Effector memory CD4-positive, alpha-beta T cell (primary cell): ENCODE measurements at regions not wholly inside any gene's neighbourhood (a gene's known extent, or its start where the extent isn't known, plus 50 kb on each side); places are given as distances from the start of the nearest gene placed in this dataset.
"Not testable (repeated sequence)": the region's sequence is repeated elsewhere in the genome, so short reads cannot be mapped to it uniquely, and the experiment has no call there.

ENCODE experiments used
- DNase-seq, 3 donors: peaks; one replicate each; pipeline ENCODE4 v3.0.0-alpha.2; 2020
- H3K27ac ChIP-seq: 2 replicates; pipeline ENCODE4 v1.7.0; 2013; ENCODE audit warnings: mild to moderate bottlenecking, low read length, moderate library complexity; ENCODE audit not compliant: insufficient read depth, poor library complexity, severe bottlenecking
- H3K27me3 ChIP-seq: replicated peaks from 2 replicates; pipeline ENCODE4 v1.7.0; 2013; ENCODE audit warnings: mild to moderate bottlenecking, low read length; ENCODE audit not compliant: insufficient read depth, control insufficient read depth, poor library complexity, severe bottlenecking
- H3K36me3 ChIP-seq: 2 replicates; pipeline ENCODE4 v1.7.0; 2013; ENCODE audit warnings: mild to moderate bottlenecking, low read length, moderate library complexity; ENCODE audit not compliant: control insufficient read depth, insufficient read depth
- H3K4me1 ChIP-seq: 2 replicates; pipeline ENCODE4 v1.7.0; 2013; ENCODE audit warnings: low read length, mild to moderate bottlenecking; ENCODE audit not compliant: control insufficient read depth, insufficient read depth, poor library complexity, severe bottlenecking
- H3K4me3 ChIP-seq: 2 replicates; pipeline ENCODE4 v1.7.0; 2013; ENCODE audit warnings: low read length, low read depth, mild to moderate bottlenecking; ENCODE audit not compliant: insufficient read depth, poor library complexity, severe bottlenecking
- H3K9me3 ChIP-seq: 2 replicates; pipeline ENCODE4 v1.7.0; 2013; ENCODE audit warnings: mild to moderate bottlenecking, low read length, moderate library complexity; ENCODE audit not compliant: control insufficient read depth

DNA sequence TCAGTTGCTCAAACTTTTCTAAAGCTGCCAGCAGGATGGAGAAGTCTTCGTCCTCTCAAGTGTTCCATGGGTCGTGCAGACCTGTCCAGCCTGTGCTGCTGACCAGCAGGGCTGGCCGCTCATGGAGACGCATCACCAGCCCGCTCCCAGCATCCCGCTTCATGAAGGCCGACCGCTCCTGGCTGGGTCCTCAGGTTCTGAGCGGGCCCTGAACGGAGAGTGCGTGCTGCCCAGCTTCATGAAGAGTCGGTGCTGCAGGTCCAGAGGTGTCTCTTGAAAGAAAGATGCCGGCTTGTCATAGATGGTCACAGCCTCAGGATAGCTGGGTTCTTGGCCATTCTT lies 75.8 kb upstream of the KCNAB1 start:
- Histone ChIP-seq H3K27me3 (no peaks in the 10 kb centered on the region), H3K27ac (no peak overlapping the region), H3K4me3 (no peak overlapping the region)

DNA sequence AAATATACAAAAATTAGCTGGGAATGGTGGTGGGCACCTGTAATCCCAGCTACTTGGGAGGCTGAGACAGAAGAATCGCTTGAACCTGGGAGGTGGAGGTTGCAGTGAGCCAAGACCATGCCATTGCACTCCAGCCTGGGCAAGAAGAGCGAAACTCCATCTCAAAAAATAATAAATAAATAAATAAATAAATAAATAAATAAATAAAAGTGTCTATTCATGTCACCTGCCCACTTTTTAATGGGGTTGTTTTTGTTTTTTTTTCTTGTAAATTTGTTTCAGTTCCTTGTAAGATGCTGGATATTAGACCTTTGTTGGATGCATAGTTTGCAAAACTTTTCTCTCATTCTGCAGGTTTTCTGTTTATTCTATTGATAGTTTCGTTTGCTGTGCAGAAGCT lies 71.9 kb upstream of the KCNAB1 start:
- not testable (repeated sequence) for H3K36me3 ChIP-seq, H3K27me3 ChIP-seq, H3K27ac ChIP-seq, H3K4me3 ChIP-seq, DNase-seq, H3K9me3 ChIP-seq, H3K4me1 ChIP-seq

More for the DNA sequence above, 75.8 kb upstream of the KCNAB1 start:
- Histone ChIP-seq H3K9me3 (no peaks in the 10 kb centered on the region), H3K36me3 (no peaks in the 10 kb centered on the region), H3K4me1 (no peaks in the 10 kb centered on the region)
- no peak for DNase-seq

DNA sequence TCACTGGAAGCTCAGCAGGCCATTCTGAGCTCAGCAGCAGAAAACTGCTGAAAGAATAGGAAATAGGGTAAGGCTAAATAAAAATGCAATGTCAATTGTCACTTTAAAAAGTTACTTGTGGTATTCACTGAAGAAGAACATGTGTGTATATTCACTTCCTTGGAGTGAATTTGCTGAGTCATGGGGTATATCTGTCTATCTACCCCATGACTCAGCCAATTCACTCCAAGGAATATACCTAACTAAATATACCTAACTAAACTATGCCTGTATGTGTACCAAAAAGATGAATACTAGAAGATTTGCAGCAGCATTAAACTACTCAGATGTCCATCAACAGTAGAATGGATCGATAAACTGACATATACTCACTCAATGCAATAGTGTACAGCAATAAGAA lies 69.5 kb upstream of the KCNAB1 start:
- no peak for DNase-seq
- H3K27me3 ChIP-seq = no peaks in the 10 kb centered on the region
- H3K4me1 ChIP-seq = no peaks in the 10 kb centered on the region
- no peaks in the 10 kb centered on the region for H3K36me3 ChIP-seq
- H3K9me3 ChIP-seq = no peaks in the 10 kb centered on the region
- H3K27ac ChIP-seq = no peak overlapping the region
- H3K4me3 ChIP-seq = no peak overlapping the region

DNA sequence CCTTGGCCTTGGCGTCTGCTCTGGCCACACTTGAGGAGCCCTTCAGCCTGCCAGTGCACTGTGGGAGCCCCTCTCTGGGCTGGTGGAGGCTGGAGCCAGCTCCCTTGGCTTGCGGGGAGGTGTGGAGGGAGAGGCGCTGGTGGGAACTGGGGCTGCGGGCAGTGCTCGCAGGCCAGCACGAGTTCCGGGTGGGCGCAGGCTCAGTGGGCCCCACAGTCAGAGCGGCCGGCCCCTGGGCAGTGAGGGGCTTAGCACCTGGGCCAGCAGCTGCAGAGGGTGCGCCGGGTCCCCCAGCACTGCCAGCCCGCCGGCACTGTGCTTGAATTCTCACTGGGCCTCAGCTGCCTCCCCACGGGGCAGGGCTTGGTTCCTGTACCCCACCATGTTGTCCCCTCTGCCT lies 68.7 kb upstream of the KCNAB1 start:
- Histone ChIP-seq H3K9me3 (no peaks in the 10 kb centered on the region), H3K27ac (no peak overlapping the region), H3K4me3 (no peak overlapping the region), H3K27me3 (no peaks in the 10 kb centered on the region), H3K4me1 (no peaks in the 10 kb centered on the region), H3K36me3 (no peaks in the 10 kb centered on the region)
- DNase-seq = no peak

DNA sequence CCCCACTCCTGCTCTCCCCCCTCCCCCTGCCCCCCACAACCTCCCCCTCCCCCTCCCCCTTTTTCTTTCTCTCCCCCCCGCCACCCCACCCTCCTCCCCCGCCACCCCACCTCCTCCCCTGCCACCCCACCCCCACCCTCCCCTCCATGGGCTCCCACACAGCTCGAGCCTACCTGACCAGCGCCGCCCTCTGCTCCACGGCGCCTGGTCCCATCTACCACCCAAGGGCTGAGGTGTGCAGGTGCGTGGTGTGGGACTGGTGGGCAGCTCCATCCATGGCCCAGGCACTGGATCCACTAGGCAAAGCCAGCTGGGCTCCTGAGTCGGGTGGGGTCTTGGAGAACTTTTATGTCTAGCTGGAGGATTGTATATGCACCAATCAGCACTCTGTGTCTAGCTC lies 68.3 kb upstream of the KCNAB1 start:
- Histone ChIP-seq H3K4me3 (no peak overlapping the region), H3K27me3 (no peaks in the 10 kb centered on the region), H3K4me1 (no peaks in the 10 kb centered on the region), H3K27ac (no peak overlapping the region), H3K9me3 (no peaks in the 10 kb centered on the region), H3K36me3 (no peaks in the 10 kb centered on the region)
- DNase-seq = no peak

DNA sequence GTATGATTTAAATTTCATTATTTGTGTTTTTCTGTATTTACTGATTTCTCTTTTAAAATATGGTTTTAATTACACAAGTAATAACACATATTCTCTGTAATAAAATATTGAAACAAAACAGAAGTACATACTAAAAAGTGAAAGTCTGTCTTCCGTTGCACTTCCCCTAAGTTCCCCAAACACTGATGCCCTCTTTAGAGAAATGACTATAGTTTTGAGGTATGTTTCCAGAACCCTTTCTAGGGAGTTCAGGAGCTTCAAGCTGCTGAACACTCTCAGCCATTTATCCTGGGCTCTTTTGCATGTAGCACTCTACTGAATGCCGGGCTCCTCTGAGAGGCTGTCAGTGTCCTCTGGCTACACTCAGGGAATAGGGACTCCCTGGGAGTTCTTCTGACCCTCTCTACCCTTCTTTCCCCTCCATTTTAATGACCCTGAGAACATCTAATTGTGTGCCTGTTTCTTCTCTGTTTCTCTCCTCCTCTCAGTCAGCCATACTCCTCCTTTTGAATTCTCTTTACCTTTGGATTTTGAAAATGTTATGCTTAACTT lies 60.4 kb upstream of the KCNAB1 start:
- Histone ChIP-seq H3K4me1 (no peaks in the 10 kb centered on the region), H3K27ac (no peak overlapping the region), H3K36me3 (no peaks in the 10 kb centered on the region), H3K4me3 (no peak overlapping the region), H3K27me3 (no peaks in the 10 kb centered on the region), H3K9me3 (no peaks in the 10 kb centered on the region)
- DNase-seq = no peak

DNA sequence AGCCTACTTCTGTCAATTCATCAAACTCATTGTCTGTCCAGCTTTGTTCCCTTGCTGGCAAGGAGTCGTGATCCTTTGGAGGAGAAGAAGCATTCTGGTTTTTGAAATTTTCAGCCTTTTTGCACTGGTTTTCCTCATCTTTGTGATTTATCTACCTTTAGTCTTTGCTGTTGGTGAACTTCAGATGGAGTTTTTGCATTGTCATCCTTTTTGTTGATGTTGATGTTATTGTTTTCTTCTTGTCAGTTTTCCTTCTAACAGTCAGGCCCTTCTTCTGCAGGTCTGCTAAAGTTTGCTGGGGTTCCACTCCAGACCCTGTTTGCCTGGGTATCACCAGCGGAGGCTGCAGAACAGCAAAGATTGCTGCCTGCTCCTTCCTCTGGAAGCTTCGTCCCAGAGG lies 52.2 kb upstream of the KCNAB1 start:
- not testable (repeated sequence) for H3K9me3 ChIP-seq, H3K27ac ChIP-seq, DNase-seq, H3K4me1 ChIP-seq, H3K27me3 ChIP-seq, H3K36me3 ChIP-seq, H3K4me3 ChIP-seq

DNA sequence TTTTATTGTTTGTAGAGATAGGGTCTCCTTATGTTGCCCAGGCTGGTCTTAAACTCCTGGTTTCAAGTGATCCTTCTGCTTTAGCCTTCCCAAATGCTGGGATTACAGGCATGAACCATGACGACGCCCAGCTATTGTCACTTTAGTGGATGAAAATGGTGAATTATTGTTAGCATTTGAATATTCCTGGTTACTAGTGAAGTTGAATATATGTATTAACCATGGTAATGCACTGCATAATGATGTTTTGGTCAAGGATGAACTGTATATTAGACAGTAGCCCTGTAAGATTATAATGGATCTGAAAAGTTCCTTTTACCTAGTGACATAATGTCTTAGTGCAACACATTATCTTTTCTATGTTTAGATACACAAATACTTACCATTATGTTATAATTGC lies 50.4 kb upstream of the KCNAB1 start:
- Histone ChIP-seq H3K36me3 (no peaks in the 10 kb centered on the region), H3K9me3 (no peaks in the 10 kb centered on the region), H3K4me3 (no peak overlapping the region), H3K27me3 (peaks cover 3% of the 10 kb centered on the region), H3K27ac (no peak overlapping the region), H3K4me1 (no peaks in the 10 kb centered on the region)
- no peak for DNase-seq
